GM21723 (cell line): ENCODE measurements at regions not wholly inside any gene's neighbourhood (a gene's known extent, or its start where the extent isn't known, plus 50 kb on each side); places are given as distances from the start of the nearest gene placed in this dataset.

Experiments
- ATAC-seq: cut with Tn5 transposase; IDR thresholded peaks from one replicate; pipeline ENCODE4 v1.9.1; 2021; ENCODE audit warnings: mild to moderate bottlenecking, moderate library complexity; ENCODE audit not compliant: unreplicated experiment

DNA sequence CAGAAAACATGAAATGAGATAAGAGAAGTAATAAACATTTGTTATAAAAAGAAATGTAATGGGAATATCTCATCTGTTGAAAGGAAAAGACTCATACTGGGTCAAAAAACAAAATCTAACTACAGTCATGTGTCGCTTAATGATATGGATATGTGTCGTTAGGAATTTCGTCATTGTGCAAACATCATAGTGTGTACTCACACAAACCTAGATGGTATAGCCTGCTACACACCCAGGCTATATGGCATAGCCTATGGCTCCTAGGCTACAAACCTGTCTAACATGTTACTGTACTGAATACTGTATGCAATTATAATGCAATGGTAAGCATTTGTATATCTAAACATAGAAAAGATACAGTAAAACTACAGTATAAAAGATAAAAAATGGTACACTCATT is 89.8 kb upstream of the ZC3H12C start:
- ATAC-seq: no peak

DNA sequence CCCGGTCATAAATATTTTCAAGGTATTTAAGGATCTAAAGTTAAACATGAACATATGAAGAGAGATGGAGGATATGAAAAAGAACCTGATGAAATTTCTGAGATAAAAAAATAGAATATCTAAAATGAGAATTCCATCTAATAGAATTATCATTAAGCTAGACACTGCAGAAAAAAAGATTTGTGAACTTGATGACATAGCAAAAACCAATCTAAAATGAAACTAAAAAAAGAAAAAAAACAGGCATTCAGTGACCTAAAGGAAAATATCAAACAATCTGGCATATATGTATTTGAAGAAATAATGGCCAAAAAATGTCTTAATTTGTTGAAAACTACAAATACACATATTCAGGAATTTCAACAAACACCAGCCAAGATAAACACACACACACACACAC is 81.6 kb upstream of the ZC3H12C start:
- ATAC-seq: no peak

DNA sequence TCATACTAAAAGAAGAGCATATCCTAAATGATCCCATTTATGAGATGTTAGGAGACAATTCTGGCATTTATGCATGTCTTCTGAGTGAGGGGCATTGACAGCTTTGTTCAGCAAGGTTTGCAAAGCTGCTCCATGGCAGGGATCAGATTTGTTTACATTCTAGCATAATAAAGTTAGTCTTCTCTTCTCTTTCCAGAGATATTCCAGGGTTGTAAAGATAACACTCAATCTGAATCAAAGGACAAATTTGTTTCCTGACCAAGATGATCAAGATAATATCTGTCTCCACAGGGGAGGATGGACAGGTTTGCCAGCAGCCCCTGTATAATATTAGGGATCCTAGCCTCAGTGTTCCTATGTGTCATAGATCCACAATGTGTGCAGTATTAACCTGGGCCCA is 77.5 kb upstream of the ZC3H12C start:
- ATAC-seq: no peak

DNA sequence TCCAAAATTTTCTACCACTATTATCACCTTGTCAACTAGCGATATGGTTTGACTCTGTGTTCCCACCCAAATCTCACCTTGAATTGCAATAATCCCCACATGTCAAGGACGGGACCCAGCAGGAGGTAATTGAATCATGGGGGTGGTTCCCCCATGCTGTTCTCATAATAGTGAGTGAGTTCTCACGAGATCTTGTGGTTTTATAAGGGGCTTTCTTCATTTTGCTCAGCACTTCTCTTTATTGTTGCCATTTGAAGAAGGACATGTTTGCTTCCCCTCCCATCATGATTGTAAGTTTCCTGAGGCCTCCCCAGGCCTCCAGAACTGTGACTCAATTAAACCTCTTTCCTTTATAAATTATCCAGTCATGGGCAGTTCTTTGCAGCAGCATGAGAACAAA is 73.5 kb upstream of the ZC3H12C start:
- ATAC-seq: no peak

DNA sequence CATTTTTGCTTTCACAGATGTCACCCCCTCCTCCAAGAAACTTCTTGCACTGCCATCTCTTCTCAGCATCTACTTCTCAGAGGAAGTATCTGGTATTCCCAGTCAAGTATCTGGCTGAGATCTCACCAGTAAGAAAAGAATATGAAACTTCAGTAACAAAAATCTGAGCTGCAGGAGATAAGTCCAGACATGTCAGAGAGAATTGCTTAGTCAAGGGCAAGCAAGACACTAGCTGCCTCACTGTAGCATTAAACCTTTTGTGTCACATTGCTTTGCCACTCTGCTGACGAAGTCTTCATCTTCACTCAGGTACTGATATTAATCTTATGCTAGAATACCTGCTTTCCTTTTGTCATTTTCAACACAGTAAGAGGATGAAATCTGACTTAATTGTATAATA is 70.6 kb upstream of the ZC3H12C start:
- no peak for ATAC-seq

DNA sequence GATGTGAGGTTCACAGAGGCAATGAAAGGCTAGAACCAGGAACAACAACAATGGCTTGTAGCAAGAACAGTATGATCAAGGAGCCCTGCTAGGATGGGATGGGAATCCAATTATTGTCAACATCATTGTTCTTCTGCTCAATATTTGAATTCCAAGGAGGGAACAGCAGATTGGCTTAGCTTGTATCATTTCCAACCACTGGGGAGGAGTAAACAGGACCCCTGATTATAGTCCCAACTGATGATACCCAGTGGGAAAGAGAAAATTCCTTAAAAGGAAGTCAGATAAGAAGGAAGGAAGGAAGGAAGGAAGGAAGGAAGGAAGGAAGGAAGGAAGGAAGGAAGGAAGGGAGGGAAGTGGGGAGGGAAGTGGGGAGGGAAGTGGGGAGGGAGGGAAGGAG is 69.5 kb upstream of the ZC3H12C start:
- ATAC-seq: no peak

DNA sequence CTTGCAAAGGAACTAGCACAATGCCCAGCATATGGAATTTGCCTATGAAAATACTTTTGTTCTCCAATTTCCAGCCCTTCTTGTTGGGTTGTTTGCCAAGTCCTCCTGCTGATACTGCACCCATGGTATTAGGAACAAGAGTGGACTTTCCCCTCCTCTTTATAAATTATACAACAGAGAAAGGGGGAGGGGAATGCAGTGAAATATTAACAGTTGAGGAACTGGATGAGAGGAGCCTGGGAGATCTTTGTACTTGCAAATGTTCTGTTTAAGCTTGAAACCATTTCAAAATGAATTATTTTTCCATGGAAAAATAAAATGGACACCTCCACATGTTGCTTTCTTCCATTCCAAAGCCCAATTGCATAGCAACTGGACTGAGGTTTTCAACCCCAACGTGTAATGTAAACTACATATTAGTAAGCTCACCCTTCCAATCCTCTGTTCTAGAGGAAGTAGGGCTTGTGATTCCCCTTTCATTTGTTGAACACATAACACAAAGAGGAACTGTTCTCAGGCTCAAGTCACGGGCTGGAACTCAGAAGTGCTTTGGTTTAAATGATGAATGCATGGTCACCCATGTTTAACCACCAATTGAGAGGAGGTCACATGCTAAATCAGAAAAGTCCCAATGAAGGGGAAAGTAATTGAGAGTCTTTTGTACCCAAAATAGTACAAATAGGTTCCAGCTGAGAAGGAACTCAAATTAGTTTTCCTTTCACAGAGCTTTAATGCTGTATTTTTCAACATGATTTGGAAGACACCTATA is 66.2 kb upstream of the ZC3H12C start:
- ATAC-seq: peak; percentile 94

DNA sequence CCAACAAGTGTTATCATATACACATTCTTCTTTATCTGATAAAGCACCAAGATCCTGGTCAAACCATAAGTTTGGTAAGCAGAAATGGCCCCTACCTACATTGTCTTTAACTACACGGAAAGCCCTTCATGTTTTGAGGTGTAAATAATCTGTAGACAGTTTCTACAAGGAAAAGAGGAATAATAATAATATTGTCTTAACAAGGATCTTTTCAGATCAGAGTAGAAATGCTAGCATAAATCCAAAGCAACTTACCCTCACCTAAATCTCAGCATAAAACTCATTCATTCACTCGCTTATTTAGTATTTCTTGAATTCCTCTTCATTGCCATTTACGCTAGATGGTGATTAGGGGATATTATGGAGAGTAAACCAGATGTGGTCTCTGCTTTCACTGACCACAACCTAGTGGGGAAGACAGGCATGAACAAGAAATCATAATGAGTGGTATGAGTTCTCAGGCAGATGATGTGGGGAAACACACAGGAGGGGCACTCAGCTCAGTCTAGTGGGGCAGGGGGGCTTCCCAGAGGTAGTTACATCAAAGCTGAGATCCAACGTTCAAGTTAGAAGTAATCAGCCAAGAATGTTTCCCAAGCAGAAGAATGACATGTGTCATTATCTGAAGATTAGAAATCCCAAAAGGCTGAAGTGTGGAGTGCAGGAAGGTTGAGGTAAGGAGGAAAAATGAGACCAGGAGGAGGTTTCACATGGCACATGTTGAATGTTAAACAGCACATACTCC is 65.4 kb upstream of the ZC3H12C start:
- ATAC-seq: no peak

DNA sequence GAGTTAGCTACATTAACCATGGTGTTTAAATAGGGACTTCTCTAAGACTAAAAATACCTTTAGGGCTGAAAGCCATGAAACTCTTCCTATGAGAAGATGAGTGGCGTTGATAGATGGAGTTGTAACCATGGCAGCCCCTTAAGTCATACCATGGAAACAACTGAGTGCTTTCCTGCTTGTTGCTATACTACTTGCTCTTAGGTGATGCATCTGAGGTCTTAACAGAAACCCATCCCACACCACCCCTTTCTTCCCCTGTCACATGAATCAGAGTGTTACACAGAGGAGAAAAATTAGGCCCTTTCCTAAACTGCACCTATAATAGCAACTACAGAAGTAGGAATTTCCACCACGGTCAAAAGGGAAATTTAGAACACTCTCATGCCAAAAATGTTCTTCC is 64.3 kb upstream of the ZC3H12C start:
- ATAC-seq: no peak

DNA sequence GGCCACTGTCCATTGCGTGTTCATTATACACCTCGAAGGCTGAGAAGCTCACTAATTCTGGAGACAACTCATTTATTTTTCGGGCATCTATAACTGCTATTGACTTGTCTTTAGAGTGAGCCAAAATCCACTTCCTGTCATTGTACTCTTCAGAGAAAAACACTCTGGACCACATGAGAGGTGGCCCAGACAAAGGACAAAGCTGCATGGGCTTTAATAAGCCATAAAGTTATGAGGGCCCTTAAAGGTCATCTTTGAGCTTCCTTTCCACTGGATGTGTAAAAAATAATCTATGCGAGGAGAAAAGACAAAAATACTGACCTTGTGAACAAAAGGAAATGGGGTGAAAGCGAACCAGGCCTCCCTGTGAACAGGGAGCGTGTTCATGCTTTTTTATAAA is 63.5 kb upstream of the ZC3H12C start:
- ATAC-seq: no peak

DNA sequence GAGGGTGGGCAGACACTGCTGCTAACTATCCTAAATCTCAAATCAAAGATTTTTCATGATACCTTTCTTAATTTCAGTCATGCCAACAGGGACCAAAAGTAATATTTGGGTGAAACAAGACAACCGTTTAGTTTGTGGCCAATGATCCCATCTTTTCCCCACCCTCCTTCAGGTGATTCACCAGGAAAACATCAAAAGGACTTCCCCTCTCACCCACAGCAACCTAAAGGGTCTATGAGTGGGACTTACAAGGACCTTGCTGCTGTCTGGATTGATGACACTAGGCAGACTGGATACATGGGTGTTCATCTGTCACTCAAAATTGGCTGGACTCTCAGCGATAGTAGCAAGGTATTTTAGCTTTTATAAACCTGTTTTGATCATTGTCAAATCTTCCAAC is 62.0 kb upstream of the ZC3H12C start:
- ATAC-seq: no peak

DNA sequence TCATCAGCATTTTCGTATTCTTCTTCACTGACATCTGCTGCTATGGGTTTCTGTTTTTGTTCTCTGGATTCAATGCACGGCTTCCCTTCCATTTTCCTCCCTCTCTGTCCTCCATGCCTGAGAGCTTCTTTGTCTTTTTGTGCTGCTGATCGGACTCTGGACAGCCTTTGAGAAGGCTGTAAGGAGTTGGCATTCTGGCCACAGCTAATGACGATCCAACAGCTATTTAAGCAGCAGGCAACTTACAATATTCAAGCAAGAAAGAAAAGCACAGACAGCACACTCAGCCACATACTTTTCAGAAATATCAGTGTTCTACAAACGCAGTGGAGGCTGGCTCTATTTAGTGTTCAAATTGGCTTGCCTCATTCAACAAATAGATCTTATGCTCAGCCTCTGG is 60.9 kb upstream of the ZC3H12C start:
- ATAC-seq: no peak

DNA sequence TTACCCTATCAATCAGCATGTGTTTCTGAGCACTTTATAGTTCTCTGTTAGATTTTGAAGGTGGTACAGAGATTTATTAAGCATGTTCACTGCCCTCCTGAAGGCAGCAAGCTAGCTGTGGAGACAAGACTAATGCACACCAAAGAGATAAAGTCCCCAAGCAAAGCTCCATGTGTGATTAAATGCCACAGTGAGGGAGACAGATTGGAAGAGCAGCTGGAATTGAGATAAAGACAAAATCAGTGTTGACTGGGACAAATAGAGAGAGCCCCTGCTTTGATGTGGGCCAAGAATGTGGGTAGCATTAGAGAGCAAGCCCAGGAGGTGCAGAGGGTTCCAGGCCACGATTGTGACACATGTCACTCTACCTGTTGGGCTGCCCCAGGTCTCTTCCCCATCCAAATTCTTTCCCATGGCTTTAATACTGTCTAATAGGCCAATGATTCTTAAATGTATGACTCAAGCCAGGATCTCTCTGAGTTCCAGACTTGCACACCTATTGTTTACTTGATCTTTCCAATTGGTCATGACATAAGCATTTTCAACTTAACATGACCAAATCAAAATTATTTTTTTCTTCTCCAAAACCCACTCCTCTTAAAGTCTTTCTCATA is 60.1 kb upstream of the ZC3H12C start:
- ATAC-seq: no peak

DNA sequence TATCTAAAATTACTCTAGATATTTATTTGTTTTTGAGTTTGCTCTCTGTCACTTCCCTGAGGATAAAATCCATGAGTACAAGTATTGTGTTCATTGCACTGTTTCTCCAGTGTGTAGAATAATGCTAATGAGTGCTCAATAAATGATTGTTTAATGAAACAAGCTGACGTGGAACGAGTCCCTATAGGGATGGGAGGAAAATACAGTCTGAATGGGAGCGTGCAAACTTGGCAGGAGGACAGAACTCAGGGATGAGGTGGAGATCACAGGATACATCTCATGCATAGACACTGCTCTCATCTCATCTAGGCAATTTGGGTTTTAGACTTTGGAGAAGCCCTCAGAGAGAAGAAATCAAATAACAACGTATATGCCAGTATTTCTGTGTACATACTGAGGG is 58.4 kb upstream of the ZC3H12C start:
- no peak for ATAC-seq

DNA sequence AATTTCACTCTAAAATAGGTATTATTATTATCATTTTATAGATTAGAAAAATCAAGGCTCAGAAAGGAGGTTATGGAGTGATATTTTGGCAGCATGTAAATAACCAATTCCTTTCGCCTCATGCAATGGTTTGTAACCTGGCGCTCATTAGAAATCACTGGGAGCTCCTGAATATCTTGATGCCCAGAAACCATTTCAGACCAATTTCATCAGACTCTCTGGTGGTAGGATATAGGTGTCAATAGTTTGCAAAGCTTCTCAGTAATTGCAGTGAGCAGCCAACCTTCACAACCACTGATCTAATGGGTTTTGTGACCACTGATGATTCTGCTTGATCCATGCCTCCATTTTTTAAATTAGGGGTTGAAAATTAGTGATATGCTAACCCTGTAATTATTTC is 57.8 kb upstream of the ZC3H12C start:
- no peak for ATAC-seq

DNA sequence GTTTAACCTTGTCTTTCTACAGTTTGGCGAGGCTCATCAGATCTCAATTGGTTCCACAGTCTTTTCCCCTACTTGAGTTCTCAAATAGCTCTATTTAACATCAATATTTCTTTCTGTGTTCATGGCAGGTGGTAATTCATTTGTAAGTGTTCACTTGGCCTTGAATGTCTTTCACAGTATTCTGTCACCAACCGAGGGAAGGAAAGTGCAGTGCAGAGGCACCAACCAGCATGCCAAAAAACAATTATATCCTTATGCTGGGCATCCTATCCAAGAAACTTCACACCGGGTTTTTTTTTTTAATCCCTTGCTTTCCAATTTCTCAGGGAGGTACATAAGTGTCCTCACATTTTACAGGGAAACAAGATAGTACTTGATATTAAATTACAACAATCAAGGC is 55.0 kb upstream of the ZC3H12C start:
- ATAC-seq: no peak
